ENCODE measurements at regions not wholly inside any gene's neighbourhood (a gene's known extent, or its start where the extent isn't known, plus 50 kb on each side); places are given as distances from the start of the nearest gene placed in this dataset.

- no peak for TF ChIP-seq CTCF (IDR thresholded peaks at IDR 0.05; ENCODE audit: low read depth, low read length, missing control alignments)
- Histone ChIP-seq H3K27me3 (replicated peaks) (no peaks in the 10 kb centered on the region), H3K36me3 (replicated peaks) (no peaks in the 10 kb centered on the region), H3K4me3 (ENCODE audit: low read depth, low read length) (no peak overlapping the region), H3K27ac (no peak overlapping the region)
- DNase-seq, result no peak
- in situ Hi-C loops (cut with HindIII; ENCODE audit: low pct_ligation_motif_present, low sequenced_read_pairs), result no loop called here
These were observed 617.9 kb upstream of the CDH18 start for GRCh38 chr5:20605732-20606525.

GRCh38 chr5:20604992-20605391, 617.0 kb upstream of the CDH18 start:
- no peaks in the 10 kb centered on the region for H3K27me3 ChIP-seq (replicated peaks)
- no peak for DNase-seq
- TF ChIP-seq CTCF (IDR thresholded peaks at IDR 0.05; ENCODE audit: low read depth, low read length, missing control alignments), result no peak
- in situ Hi-C loops (cut with HindIII; ENCODE audit: low pct_ligation_motif_present, low sequenced_read_pairs), result no loop called here
- H3K4me3 ChIP-seq (ENCODE audit: low read depth, low read length), result no peak overlapping the region
- H3K27ac ChIP-seq, result no peak overlapping the region
- no peaks in the 10 kb centered on the region for H3K36me3 ChIP-seq (replicated peaks)

GRCh38 chr5:20601678-20602100, 613.7 kb upstream of the CDH18 start:
- peak; percentile 1 for DNase-seq
- Histone ChIP-seq H3K27ac (no peak overlapping the region), H3K36me3 (replicated peaks) (no peaks in the 10 kb centered on the region), H3K4me3 (ENCODE audit: low read depth, low read length) (no peak overlapping the region), H3K27me3 (replicated peaks) (no peaks in the 10 kb centered on the region)
- in situ Hi-C loops (cut with HindIII; ENCODE audit: low pct_ligation_motif_present, low sequenced_read_pairs), result no loop called here
- no peak for TF ChIP-seq CTCF (IDR thresholded peaks at IDR 0.05; ENCODE audit: low read depth, low read length, missing control alignments)

- no peak overlapping the region for H3K4me3 ChIP-seq (ENCODE audit: low read depth, low read length)
- no peaks in the 10 kb centered on the region for H3K27me3 ChIP-seq (replicated peaks)
- H3K27ac ChIP-seq, result no peak overlapping the region
- H3K36me3 ChIP-seq (replicated peaks), result no peaks in the 10 kb centered on the region
- in situ Hi-C loops (cut with HindIII; ENCODE audit: low pct_ligation_motif_present, low sequenced_read_pairs), result no loop called here
- TF ChIP-seq CTCF (IDR thresholded peaks at IDR 0.05; ENCODE audit: low read depth, low read length, missing control alignments), result no peak
- no peak for DNase-seq
These were observed 602.4 kb upstream of the CDH18 start for GRCh38 chr5:20590356-20590755.

GRCh38 chr5:20575571-20575970, 587.6 kb upstream of the CDH18 start:
- H3K4me3 ChIP-seq (ENCODE audit: low read depth, low read length), result no peak overlapping the region
- DNase-seq, result no peak
- no peak for TF ChIP-seq CTCF (IDR thresholded peaks at IDR 0.05; ENCODE audit: low read depth, low read length, missing control alignments)
- no peak overlapping the region for H3K27ac ChIP-seq
- in situ Hi-C loops (cut with HindIII; ENCODE audit: low pct_ligation_motif_present, low sequenced_read_pairs), result no loop called here
- H3K36me3 ChIP-seq (replicated peaks), result no peaks in the 10 kb centered on the region
- no peaks in the 10 kb centered on the region for H3K27me3 ChIP-seq (replicated peaks)

- in situ Hi-C loops (cut with HindIII; ENCODE audit: low pct_ligation_motif_present, low sequenced_read_pairs), result no loop called here
- H3K36me3 ChIP-seq (replicated peaks), result no peaks in the 10 kb centered on the region
- H3K27ac ChIP-seq, result no peak overlapping the region
- no peak overlapping the region for H3K4me3 ChIP-seq (ENCODE audit: low read depth, low read length)
- H3K27me3 ChIP-seq (replicated peaks), result no peaks in the 10 kb centered on the region
- DNase-seq, result no peak
- TF ChIP-seq CTCF (IDR thresholded peaks at IDR 0.05; ENCODE audit: low read depth, low read length, missing control alignments), result no peak
These were observed 586.6 kb upstream of the CDH18 start for GRCh38 chr5:20574576-20574975.
